ENCODE measurements at regions not wholly inside any gene's neighbourhood (a gene's known extent, or its start where the extent isn't known, plus 50 kb on each side); places are given as distances from the start of the nearest gene placed in this dataset.
"Not testable (repeated sequence)": the region's sequence is repeated elsewhere in the genome, so short reads cannot be mapped to it uniquely, and the experiment has no call there.

DNA sequence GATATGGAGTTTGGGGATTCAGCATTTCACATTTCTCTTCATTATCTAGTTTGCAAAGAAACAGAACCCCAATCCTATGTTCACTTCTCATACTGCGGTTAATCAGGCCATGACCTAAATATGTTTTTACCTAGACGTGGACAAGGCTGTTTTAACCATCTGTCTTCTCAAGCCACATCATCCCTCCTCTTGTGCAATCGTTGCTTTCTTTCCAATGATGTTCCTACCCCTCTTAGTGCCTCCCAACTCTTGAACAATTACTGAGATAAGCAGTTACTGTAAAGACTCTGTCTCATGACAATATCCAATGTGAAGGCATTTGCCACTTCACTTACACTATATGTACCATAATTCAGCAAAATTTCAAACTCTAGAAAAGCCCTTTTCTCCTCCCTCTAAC, 406.2 kb downstream of the LIG4 start:
- no peak for DNase-seq

DNA sequence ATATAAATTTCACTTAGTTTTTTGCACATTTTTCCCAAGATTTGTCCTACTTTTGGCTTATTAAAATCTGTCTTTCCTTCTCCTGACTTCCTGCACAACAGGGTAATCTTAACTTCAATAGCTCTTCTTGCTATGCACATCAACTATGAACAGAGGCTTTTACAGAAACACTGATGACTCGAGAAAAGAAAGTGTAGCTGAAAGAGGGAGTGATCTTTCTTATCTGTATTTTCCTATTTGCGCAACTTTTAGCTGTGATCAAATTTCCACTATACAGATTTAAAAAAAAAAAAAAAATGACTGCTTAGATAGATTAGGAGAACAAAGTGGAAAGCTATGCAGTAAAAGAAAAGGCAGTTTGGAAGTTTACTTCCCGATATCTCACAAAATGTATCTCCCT, 406.9 kb downstream of the LIG4 start:
- no peak for DNase-seq

DNA sequence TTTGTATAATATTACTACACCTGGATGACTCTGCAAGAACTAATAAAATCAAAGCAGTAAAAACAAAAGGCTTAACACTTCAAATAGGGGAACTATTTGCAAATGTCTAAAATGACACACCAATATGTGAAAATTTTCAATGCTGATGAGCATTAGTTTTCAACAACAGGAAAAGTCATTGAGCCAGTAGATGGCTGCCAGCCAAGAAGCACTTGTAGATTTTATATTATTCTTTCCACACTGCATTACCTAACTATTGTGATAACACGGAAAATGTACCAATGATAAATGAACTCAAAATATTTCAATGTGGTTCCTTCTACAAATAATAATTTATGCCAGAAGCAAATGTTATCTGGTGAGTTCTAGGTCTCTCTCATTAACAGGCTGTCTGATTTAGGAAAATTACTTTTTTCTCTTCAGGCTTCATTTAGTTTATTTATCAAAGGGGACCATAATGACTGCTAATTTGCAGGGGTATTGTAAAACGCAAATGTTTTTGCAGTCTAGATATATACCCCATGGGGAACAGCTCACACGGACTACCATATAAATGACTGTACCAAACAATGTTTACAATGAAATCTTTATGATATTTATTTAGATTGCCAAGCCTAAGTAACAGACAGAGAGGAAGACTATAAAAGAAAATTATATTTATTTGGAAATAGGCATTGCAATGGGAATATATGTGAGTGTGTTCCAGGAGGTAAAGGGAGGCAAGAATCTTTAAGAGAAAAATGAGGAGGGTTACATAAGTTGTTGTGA, 407.8 kb downstream of the LIG4 start:
- DNase-seq: no peak

DNA sequence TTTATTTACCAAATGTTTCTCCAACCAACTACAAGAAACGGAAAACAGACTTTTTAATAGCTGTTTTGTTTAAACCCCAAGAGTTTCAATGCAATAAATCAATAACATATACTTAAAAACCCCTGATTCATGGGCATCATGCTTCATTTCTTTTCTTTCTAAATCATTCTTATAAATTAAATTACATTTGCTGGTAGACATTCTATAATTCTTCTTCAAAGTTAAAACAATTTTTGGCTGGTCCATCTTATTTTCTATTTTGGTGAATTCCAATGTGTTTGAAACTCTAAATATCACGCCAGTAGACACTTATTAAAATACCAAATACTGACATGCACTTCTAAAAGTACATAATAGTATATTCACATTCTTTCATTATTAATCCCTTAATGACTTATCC, 408.6 kb downstream of the LIG4 start:
- no peak for DNase-seq

DNA sequence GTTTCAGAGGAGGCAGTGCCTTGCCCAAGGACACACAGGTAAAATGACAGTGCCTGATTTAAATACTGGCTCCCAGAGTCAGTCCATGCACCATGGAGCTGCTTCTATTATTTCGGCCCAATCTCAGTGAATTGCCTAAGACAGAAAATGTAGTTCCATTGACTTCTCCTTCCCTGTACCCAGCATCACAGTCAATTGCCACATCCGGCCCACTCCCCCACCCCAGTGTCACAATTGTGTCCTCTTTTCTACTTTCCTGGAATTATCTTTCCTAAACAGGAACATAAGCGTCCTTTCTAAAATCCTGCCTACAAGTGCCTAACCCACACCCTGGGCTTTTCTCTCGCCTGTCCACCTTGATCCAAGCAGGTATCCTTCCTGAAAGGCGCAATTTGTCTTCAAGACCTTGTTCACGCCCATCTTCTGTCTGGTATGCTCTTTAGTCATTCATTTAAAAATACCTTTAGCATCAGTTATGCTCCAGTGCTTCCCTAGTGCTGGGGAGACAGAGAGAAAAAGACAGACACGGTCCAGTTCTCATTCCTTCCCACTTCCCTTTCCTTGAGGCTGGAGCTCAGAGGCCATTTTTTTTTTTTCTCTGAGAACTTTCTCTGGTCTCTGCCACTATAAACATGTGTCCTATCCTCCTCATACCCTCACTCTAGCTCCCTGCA, 411.4 kb downstream of the LIG4 start:
- DNase-seq: no peak

DNA sequence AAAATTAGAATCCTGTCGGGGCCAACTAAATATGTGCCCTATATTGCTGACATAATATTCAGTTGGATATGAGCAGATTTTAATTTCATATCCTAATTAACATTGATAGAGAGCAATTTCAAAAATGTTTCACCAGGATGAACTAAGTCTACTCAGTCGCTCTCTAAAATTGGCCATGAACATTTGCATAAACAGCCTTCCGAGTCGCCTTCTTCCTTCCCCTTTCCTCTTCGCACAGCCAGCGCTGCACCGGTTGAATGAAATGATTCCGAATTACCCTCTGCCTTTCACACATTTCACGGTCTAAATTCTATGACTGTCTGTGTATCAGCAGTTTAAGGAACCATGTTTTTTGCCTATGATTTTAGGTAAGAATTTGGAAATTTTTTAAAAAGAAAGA, 413.7 kb downstream of the LIG4 start:
- DNase-seq: no peak

DNA sequence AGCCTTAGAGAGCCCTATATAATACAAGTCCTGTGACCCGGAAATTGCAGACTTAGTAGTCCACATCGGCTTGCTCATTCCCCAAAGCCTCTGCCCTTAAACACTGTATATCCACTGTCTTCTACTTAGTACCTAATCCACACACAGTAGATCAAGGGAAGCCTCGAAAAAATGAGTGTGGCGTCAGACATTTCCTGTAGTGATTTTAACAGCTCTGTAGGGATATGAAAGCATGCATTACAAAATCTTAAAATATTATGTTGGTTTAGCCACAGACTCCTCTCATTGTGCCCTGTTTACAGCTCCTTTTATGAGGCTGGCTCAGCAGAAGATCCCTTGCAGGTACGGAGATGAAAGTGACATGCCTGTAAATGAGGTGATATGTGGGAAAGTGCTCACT, 416.3 kb downstream of the LIG4 start:
- DNase-seq: no peak

DNA sequence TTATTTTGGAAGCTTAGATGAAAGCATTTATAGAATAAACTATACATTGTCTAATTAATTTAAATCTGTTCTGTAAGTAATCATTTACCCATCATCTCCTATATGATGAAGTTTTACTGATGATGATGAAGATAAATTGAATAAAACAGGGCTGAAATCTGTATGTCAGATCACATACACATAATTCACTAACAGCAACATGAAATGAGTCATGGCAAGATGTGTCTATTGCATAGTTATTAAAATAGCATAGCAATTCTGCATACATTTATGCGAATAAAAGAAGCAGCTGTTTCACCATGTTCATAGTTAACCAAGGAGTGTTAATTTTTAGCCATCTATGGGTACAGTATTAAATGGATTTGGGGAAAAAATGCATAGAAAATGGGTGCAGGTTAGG, 424.9 kb downstream of the LIG4 start:
- no peak for DNase-seq

DNA sequence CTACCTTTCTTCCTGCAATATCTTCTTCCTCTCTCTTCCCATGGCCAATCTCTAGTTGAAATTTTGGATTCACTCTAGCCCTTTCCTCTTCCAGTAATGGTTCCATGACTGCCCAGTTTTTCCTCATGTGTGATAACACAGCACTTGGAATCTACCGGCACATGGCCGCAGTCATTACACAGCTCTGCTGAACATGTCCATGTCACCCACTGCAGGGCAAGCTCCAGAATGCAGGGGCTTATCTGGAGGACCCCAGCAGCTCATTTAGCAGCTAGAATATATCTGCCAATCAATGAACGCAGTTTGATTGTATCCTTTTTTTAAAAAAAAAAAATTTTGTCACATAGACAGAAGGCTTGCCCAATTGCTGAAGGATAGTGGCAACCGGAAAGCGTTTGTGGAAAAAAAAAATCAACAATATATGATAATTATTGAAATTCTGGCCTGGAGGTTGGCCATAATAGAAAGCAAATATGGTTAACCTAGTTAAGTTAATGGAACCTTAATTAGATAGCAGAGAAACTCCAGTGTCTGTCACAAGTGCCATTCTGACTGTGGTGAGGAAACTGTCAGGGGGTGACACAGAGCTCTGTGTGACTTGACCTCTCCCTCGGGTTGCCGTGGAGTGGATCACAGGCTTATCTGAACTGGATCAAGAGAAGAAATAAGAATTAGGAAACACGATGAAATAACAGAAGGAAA, 426.7 kb downstream of the LIG4 start:
- no peak for DNase-seq

DNA sequence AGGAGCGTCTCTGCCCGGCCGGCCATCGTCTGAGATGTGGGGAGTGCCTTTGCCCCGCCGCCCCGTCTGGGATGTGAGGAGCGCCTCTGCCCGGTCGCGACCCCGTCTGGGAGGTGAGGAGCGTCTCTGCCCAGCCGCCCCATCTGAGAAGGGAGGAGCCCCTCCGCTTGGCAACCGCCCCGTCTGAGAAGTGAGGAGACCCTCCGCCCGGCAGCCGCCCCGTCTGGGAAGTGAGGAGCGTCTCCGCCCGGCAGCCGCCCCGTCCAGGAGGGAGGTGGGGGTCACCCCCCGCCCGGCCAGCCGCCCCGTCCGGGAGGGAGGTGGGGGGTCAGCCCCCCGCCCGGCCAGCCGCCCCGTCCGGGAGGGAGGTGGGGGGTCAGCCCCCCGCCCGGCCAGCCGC, 432.7 kb downstream of the LIG4 start:
- DNase-seq: not testable (repeated sequence)

DNA sequence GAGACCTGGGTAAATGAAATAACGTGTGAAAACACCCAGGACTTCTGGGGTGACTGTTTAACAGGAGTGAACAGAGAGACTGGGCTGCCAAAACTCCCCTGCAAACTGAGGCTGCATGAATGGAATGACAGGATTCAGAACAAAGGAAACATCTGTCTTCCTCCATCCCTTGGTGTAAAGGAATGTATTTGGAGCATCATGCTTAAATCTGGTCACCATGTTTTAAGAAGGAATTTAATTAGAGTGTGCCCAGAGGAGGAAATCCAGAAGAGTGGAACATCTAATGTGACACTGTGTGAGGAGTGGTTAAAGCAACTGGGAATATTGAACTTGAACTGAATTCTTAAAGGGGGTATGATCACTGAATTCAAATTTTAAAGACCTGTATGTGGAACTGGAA, 437.2 kb downstream of the LIG4 start:
- DNase-seq: no peak

DNA sequence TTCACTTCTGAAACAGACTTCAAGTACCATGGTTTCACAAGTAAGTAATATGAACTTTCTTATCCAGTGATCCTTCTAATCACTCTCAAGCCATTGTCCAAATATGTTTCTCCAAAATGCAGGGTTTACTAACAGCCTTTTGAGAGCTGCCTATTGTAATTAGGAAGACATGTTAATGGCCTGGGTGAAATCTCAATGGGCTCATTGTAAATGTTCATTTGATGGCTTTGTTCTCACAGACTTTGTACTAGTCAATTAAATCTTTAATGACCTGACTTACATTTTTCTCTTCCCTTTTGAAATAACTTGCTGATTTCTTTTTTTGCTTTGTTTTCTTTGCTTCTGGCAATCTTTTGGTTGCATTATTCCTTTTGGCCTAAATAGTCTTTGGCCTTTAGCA, 444.8 kb downstream of the LIG4 start:
- DNase-seq: no peak

DNA sequence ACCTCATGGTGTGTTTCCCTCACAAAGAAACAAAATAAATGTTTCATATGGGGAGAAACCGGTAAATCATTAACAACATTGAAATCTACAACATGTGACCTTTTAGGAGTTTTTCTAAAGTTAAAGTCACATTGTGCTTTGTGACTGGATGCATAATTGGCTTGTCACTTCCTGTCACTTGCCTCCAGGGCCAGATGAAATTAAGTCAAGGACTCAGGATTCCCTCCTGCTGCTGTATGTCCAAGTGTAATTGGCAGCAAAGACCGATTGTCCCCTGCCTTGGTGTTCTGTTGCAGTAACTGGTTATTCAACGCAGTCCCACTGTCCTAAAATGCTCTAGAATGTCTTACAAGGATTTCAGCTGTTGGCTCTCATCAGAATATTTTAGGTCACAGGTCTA, 448.2 kb downstream of the LIG4 start:
- DNase-seq: no peak

DNA sequence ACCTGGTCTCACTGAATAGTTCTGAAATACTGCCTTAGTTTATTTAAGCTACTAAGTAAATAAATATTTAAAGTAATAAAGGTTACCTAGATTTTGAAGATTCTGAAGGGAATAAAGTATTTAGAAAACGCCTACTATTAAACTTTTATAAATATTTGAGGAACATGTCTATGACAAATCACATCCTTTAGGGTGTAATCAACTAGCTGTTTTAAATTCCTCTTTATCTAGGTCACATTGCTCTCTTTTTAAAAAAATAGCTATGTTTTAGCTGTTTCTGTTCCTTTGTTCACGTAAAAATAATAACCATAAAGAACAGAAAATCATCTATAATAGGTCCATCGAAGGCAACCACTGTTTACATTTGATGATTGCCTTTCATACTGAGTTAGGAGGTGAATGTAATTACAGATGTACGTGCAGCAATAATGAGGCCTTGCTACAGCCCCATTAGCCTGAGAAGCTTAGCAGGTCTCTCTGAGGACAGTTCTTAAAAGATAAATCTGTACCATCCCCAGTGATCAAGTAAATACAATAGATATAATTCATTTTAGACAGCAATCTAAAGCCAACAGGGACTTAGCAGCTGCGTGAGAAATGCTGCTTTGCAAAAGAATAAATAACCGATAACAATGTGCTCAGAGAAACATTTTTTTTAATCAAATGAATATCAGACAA, 449.5 kb downstream of the LIG4 start:
- DNase-seq: no peak

DNA sequence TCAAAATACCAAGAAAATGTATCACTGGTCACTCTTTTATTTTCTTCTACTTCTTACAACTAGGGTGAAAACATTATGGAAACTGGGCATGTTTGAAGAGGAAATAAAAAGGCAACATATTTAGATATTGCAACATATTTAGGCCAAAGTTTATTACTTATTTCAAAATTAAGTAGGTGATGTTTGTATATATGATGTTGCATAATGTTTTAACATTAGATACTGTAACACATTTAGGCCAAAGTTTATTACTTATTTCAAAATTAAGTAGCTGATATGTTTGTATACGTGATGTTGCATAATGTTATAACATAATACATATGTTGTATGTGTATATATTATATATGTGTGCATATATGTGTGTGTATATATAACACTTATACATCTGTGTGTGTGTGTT, 451.3 kb downstream of the LIG4 start:
- DNase-seq: no peak

DNA sequence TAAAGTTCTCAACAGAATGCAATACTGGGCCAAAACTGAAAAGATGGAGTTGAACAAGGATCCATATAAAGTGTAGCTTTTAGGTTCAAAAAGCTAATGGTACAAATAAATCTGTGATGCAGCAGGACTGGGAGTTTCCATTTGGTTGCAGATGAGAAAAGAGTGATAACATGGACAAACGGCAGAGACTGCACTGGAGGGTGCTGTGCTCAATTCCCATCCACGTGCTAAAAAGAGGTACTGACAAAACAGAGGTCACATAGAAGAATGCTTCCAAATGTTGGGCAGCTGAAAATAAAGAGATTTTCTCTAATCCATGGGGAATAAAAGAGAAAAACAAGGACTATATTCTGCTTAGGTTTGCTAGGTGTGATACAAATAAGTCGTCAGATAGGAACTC, 461.6 kb downstream of the LIG4 start:
- DNase-seq: no peak

DNA sequence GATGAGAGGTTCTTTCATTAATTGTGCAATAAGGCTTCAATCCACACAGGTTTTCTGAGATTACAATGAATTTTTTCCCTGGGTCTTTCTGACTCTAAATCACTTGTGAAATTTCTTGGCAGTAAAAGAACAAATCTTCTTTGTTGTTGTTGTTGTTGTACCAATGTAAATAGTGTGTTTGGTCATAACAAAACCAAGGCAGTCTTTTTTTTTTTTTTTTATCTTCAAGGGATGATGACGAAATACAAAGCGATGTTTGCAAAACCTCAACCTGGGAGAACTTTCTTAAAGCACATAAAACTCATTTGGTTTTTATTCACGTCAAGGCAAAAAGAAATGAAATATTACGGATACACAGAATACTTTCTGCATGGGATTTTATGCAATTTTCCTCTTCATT, 462.0 kb downstream of the LIG4 start:
- DNase-seq: no peak

DNA sequence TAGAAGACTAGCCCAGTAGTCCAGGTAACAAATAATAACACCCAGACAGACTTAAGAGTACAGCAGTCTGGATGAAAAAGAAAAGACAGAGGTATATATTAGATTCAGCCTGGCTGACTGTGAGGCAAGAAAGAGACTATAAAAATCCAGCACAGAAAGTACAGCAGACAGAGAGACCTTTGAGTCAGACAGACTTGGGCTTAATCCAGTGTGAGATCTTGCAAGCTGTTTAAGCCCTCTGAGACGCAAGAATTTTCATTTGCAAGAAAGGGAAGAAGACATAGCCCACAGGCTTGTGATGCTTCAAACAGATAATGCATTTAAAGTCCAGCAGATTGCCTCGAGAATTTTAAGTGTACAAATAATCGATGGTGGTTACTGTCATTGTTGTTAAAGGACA, 471.4 kb downstream of the LIG4 start:
- no peak for DNase-seq

DNA sequence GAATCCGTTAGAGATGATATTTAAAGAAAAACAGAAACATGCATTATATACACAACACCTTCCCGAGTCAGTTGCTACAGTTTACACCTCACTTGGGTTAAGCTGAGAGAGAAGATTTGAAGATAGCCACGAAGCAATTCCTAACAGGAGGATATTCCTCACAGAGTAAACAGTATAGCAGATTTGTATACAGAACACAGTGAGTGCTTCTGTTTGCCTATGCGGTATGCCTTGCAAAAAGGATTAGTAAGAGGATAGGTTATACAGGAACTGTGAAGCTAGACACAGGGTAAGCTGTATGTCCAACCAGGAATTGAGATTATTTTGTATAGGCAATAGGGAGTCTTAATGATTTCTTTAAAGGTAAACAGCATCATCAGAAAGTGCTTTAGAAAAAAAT, 471.8 kb downstream of the LIG4 start:
- no peak for DNase-seq

DNA sequence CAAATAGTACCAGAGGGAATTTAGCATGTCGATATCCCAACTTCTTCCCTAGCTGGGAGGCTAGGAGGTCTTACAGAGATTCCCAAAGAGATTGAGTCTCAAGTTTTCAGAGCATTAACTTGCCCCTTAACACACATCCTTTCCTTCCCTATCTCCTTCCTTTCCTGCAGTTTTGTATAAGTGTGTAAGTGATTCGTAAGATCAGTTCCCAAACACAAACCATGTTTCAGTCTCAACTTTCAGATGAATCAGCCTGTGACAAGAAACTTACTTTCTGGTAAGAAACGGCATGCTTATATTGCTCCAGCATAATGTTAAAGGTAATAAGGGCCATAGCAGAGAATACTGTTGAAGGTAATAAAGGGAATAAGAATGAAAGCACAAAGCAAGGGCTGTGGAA, 472.2 kb downstream of the LIG4 start:
- no peak for DNase-seq

DNA sequence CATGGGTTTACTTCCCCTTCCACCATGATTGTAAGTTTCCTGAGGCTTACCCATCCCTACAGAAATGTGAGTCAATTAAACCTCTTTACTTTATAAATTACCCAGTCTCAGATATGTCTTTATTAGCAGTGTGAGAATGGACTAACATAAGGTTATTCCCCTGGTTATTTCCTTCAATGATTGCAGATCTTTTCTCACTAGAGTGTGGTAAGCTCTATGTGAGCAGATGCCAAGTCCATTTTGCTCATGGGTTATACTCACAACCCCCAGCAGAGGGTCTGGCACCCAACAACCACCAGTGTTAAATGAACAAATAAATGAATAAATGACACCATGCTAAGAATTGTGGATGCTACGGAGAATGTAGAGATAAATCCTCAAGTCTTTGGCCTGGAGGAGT, 472.8 kb downstream of the LIG4 start:
- DNase-seq: no peak

DNA sequence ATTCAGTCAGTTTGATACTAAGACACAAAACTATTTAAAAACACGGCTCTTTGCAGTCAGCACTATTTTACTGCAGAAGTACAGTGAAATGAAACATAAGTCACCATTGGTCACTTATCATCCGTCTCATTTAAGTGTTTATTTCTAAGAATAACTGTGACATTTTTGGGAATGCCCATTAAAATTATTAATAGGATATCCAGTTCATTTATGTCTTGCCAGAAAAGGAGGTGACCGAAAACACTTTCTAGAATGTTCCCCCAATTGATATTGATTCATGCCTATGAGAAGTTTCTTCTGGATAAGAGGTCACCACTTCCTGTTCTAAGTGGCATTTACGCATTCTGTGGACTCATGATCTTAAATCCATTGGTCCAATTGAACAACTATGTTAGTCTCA, 477.3 kb downstream of the LIG4 start:
- no peak for DNase-seq

DNA sequence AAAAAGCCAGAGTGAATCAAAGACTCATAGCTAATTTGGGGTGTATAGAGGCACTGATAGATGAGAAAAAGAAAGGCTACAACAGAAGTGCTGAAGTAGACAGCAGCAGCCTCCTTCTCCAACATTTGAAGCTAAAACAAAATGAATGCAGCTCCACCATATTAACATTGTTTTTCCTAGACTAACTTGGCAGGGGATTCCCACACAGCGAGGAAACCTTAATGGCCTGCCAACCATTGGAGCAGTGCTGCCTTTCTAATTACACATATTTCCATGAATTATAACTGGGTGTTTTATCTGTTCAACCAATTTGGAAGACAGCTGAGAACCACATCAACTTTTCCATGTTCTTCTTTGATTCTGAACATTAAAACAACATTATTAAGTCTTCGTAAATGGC, 478.6 kb downstream of the LIG4 start:
- DNase-seq: no peak

DNA sequence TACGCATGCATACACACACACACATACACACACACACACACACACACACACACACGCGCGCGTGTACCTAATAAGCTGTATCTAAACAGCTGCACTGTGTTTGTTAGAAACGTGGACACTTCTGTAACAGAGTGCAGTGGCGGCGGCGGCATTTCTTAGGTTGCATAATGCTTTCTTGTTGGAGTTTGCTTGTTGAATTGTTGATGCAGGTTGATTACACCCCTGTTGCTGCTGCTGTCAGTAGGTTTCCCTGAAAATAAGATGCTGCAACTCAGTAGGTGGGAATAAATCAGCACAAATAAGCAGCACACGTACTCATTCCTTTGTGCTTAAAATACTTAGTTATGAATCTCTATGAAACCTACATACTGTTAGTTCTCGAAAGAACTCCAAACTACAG, 479.2 kb downstream of the LIG4 start:
- DNase-seq: no peak

Data from cerebellar nuclear complex (tissue), 1 donor.